ENCODE measurements at regions not wholly inside any gene's neighbourhood (a gene's known extent, or its start where the extent isn't known, plus 50 kb on each side); places are given as distances from the start of the nearest gene placed in this dataset.

- WGBS (ENCODE audit: extremely low coverage, insufficient read length, low lambda C conversion rate) = no CpG with 5 or more reads among the region's 4 CpGs
- Histone ChIP-seq H4K91ac (ENCODE audit: insufficient read length, low read depth, low read length) (no peak overlapping the region), H3K9me3 (ENCODE audit: control insufficient read depth, low read depth, low read length) (no peaks in the 10 kb centered on the region), H3K27me3 (ENCODE audit: insufficient read depth, low read length) (no peaks in the 10 kb centered on the region), H2AFZ (ENCODE audit: low read length) (no peak overlapping the region), H3K18ac (ENCODE audit: insufficient read length, low read depth, low read length) (no peak overlapping the region), H3K4me2 (ENCODE audit: insufficient read depth, insufficient read length, low read length) (no peak overlapping the region), H3K56ac (ENCODE audit: insufficient read length, low read depth, low read length) (no peak overlapping the region), H2BK12ac (ENCODE audit: insufficient read length, low read depth, low read length) (no peak overlapping the region), H3K27ac (ENCODE audit: insufficient read length, low read depth, low read length) (no peak overlapping the region), H3T11ph (ENCODE audit: low read length) (no peak overlapping the region), H3K23me2 (ENCODE audit: insufficient read length, low read depth, low read length, poor library complexity, severe bottlenecking) (no peaks in the 10 kb centered on the region), H3K79me2 (ENCODE audit: insufficient read depth, low read length) (no peaks in the 10 kb centered on the region), H4K8ac (replicated peaks; ENCODE audit: insufficient read length, low read depth, low read length) (no peak overlapping the region), H3K4me1 (ENCODE audit: insufficient read depth, low read length) (no peaks in the 10 kb centered on the region), H3K9ac (ENCODE audit: extremely low read depth, insufficient read length, low read length) (no peak overlapping the region), H3K23ac (ENCODE audit: insufficient read length, low read depth, low read length) (no peak overlapping the region), H4K5ac (ENCODE audit: insufficient read length, low read depth, low read length) (no peak overlapping the region), H3K4ac (ENCODE audit: low read depth, low read length) (no peak overlapping the region), H3K79me1 (ENCODE audit: insufficient read depth, low read depth, low read length, poor library complexity, severe bottlenecking) (no peaks in the 10 kb centered on the region), H2BK5ac (ENCODE audit: insufficient read length, low read length) (no peak overlapping the region), H3K14ac (ENCODE audit: insufficient read depth, low read length) (no peak overlapping the region), H4K20me1 (ENCODE audit: control insufficient read depth, insufficient read depth, insufficient read length) (no peaks in the 10 kb centered on the region), H2BK20ac (ENCODE audit: low read depth, low read length, poor library complexity, severe bottlenecking) (no peak overlapping the region), H2BK120ac (ENCODE audit: low read depth, low read length, poor library complexity, severe bottlenecking) (no peak overlapping the region), H2AK5ac (ENCODE audit: insufficient read length, low read length) (no peak overlapping the region), H2BK15ac (ENCODE audit: low read depth, low read length) (no peak overlapping the region)
- Mint-ChIP-seq H3K9me3 (peaks cover 2 to 3% of the 10 kb centered on the region in 2 experiments; a peak in 3 of 5 replicates), H3K27ac (no peak overlapping the region), H3K4me1 (no peaks in the 10 kb centered on the region), H3K4me3 (no peak overlapping the region), H3K36me3 (ENCODE audit: insufficient read depth in 1 of 3, low read depth in 3 of 3) (no peaks in the 10 kb centered on the region), H3K27me3 (ENCODE audit: low read depth) (no peaks in the 10 kb centered on the region)
- no peak for DNase-seq
- no peak for TF ChIP-seq CTCF (conservative IDR thresholded peaks at IDR 0.05)
These were observed 499.0 kb upstream of the SLC35B3 start for GRCh38 chr6:8934318-8934717.

All from H9 (cell line).